Smooth muscle cell (in vitro differentiated cells): ENCODE measurements at regions not wholly inside any gene's neighbourhood (a gene's known extent, or its start where the extent isn't known, plus 50 kb on each side); places are given as distances from the start of the nearest gene placed in this dataset.

Experiments
- DNase-seq: peaks from one replicate; lab custom pipeline; 2025; ENCODE audit not compliant: unreplicated experiment; lab: John Stamatoyannopoulos, UW
- H2AFZ ChIP-seq: fragments of 200-600 bp; sonication (generic); 2 replicates; pipeline ENCODE4 v1.6.0; 2016; ENCODE audit warnings: antibody characterized with exemption, low read depth, mild to moderate bottlenecking
- H3F3A ChIP-seq: fragments of 200-600 bp; sonication (generic); 2 replicates; pipeline ENCODE4 v1.6.0; 2017; ENCODE audit warnings: antibody characterized with exemption, low read depth
- H3K27ac ChIP-seq: fragments of 200-600 bp; sonication (generic); 2 replicates; pipeline ENCODE4 v1.5.1; 2016; ENCODE audit warnings: low read depth, mild to moderate bottlenecking
- H3K27me3 ChIP-seq: fragments of 200-600 bp; sonication (generic); 2 replicates; pipeline ENCODE4 v1.6.1; 2016; ENCODE audit warnings: low read depth, mild to moderate bottlenecking
- H3K36me3 ChIP-seq: fragments of 200-600 bp; sonication (generic); 2 replicates; pipeline ENCODE4 v1.5.1; 2016; ENCODE audit warnings: low read depth
- H3K4me1 ChIP-seq: fragments of 200-600 bp; sonication (generic); 2 replicates; pipeline ENCODE4 v1.5.1; 2016; ENCODE audit warnings: low read depth
- H3K4me2 ChIP-seq: fragments of 200-600 bp; sonication (generic); 2 replicates; pipeline ENCODE4 v1.6.0; 2016; ENCODE audit warnings: mild to moderate bottlenecking
- H3K4me3 ChIP-seq: fragments of 200-600 bp; sonication (generic); 2 replicates; pipeline ENCODE4 v1.5.1; 2016; ENCODE audit warnings: mild to moderate bottlenecking
- H3K79me2 ChIP-seq: fragments of 200-600 bp; sonication (generic); 2 replicates; pipeline ENCODE4 v1.6.0; 2016; ENCODE audit warnings: low read depth, mild to moderate bottlenecking
- H3K9ac ChIP-seq: fragments of 200-600 bp; sonication (generic); 2 replicates; pipeline ENCODE4 v1.6.0; 2016; ENCODE audit warnings: low read depth
- H3K9me3 ChIP-seq: fragments of 200-600 bp; sonication (generic); replicated peaks from 2 replicates; pipeline ENCODE4 v1.5.1; 2016; ENCODE audit warnings: low read depth
- H4K20me1 ChIP-seq: fragments of 200-600 bp; sonication (generic); 2 replicates; pipeline ENCODE4 v1.6.0; 2016; ENCODE audit warnings: low read depth
- WGBS: methylation state at CpG from one replicate; pipeline ENCODE4 v1.1.7; 2016; ENCODE audit warnings: low lambda C conversion rate; 5-methylcytosine and 5-hydroxymethylcytosine counted together
- TF ChIP-seq, protein P1 (sequence below): fragments of 200-600 bp; sonication (generic); IDR thresholded peaks from 2 replicates; pipeline ENCODE4 v1.5.1; 2017; ENCODE audit warnings: borderline replicate concordance, mild to moderate bottlenecking, antibody characterized with exemption; ENCODE audit not compliant: insufficient read depth, poor library complexity, severe bottlenecking

GRCh38 chr4:186924723-186925122, 201.1 kb upstream of the FAT1 start:
- Histone ChIP-seq H3K27ac (peak overlapping the region; percentile 65), H3K4me1 (peaks cover 6% of the 10 kb centered on the region), H3K79me2 (no peaks in the 10 kb centered on the region), H4K20me1 (no peaks in the 10 kb centered on the region), H3K4me2 (peak overlapping the region; percentile 55), H3F3A (no peaks in the 10 kb centered on the region), H3K36me3 (no peaks in the 10 kb centered on the region), H3K9ac (no peak overlapping the region), H3K9me3 (no peaks in the 10 kb centered on the region), H2AFZ (no peak overlapping the region), H3K4me3 (no peak overlapping the region), H3K27me3 (no peaks in the 10 kb centered on the region)
- 70% methylated on average over 4 of the region's 4 CpGs for WGBS
- no peak for DNase-seq
- TF ChIP-seq, protein P1, sequence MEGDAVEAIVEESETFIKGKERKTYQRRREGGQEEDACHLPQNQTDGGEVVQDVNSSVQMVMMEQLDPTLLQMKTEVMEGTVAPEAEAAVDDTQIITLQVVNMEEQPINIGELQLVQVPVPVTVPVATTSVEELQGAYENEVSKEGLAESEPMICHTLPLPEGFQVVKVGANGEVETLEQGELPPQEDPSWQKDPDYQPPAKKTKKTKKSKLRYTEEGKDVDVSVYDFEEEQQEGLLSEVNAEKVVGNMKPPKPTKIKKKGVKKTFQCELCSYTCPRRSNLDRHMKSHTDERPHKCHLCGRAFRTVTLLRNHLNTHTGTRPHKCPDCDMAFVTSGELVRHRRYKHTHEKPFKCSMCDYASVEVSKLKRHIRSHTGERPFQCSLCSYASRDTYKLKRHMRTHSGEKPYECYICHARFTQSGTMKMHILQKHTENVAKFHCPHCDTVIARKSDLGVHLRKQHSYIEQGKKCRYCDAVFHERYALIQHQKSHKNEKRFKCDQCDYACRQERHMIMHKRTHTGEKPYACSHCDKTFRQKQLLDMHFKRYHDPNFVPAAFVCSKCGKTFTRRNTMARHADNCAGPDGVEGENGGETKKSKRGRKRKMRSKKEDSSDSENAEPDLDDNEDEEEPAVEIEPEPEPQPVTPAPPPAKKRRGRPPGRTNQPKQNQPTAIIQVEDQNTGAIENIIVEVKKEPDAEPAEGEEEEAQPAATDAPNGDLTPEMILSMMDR, result no peak

- Histone ChIP-seq H4K20me1 (no peaks in the 10 kb centered on the region), H3K9ac (no peak overlapping the region), H2AFZ (no peak overlapping the region), H3K27me3 (no peaks in the 10 kb centered on the region), H3K36me3 (no peaks in the 10 kb centered on the region), H3K4me1 (peaks cover 22% of the 10 kb centered on the region), H3F3A (peaks cover 10% of the 10 kb centered on the region), H3K4me2 (no peak overlapping the region), H3K9me3 (no peaks in the 10 kb centered on the region), H3K79me2 (no peaks in the 10 kb centered on the region), H3K4me3 (no peak overlapping the region), H3K27ac (no peak overlapping the region)
- DNase-seq, result no peak
- TF ChIP-seq, protein P1, result no peak
- WGBS, result 82% methylated on average over 2 of the region's 2 CpGs
These were observed 204.0 kb upstream of the FAT1 start for GRCh38 chr4:186927624-186928023.

- peaks cover 18% of the 10 kb centered on the region for H3F3A ChIP-seq
- WGBS, result 97% methylated on average over 15 of the region's 15 CpGs
- no peak for DNase-seq
- no peaks in the 10 kb centered on the region for H3K36me3 ChIP-seq
- H3K27ac ChIP-seq, result no peak overlapping the region
- no peaks in the 10 kb centered on the region for H3K27me3 ChIP-seq
- TF ChIP-seq, protein P1, result no peak
- H3K4me3 ChIP-seq, result no peak overlapping the region
- H4K20me1 ChIP-seq, result no peaks in the 10 kb centered on the region
- no peak overlapping the region for H3K9ac ChIP-seq
- H2AFZ ChIP-seq, result no peak overlapping the region
- H3K9me3 ChIP-seq, result no peaks in the 10 kb centered on the region
- no peaks in the 10 kb centered on the region for H3K79me2 ChIP-seq
- H3K4me2 ChIP-seq, result no peak overlapping the region
- H3K4me1 ChIP-seq, result peaks cover 25% of the 10 kb centered on the region
These were observed 206.4 kb upstream of the FAT1 start for GRCh38 chr4:186930024-186930423.

GRCh38 chr4:186931519-186931918, 207.9 kb upstream of the FAT1 start:
- TF ChIP-seq, protein P1, result no peak
- H3F3A ChIP-seq, result peaks cover 18% of the 10 kb centered on the region
- no peaks in the 10 kb centered on the region for H3K27me3 ChIP-seq
- WGBS, result 65% methylated on average over 2 of the region's 2 CpGs
- H3K79me2 ChIP-seq, result no peaks in the 10 kb centered on the region
- H3K36me3 ChIP-seq, result no peaks in the 10 kb centered on the region
- H4K20me1 ChIP-seq, result no peaks in the 10 kb centered on the region
- H3K4me2 ChIP-seq, result peak overlapping the region; percentile 41
- no peaks in the 10 kb centered on the region for H3K9me3 ChIP-seq
- H3K4me1 ChIP-seq, result peaks cover 31% of the 10 kb centered on the region
- no peak for DNase-seq
- H3K4me3 ChIP-seq, result no peak overlapping the region
- H3K9ac ChIP-seq, result peak overlapping the region; percentile 48
- no peak overlapping the region for H2AFZ ChIP-seq
- H3K27ac ChIP-seq, result peak overlapping the region; percentile 85
